Vagina (tissue), 2 donors: ENCODE measurements at regions not wholly inside any gene's neighbourhood (a gene's known extent, or its start where the extent isn't known, plus 50 kb on each side); places are given as distances from the start of the nearest gene placed in this dataset.

Experiments used
- DNase-seq, 2 donors: peaks; one replicate each; pipeline ENCODE4 v3.0.0-alpha.2; 2017; ENCODE audit errors: extremely low spot score in 2 of 2
- H3K27ac ChIP-seq: fragments of 200-600 bp; sonication (generic); one replicate; pipeline ENCODE4 v1.5.1; 2019
- H3K27me3 ChIP-seq: fragments of 200-600 bp; sonication (generic); one replicate; pipeline ENCODE4 v1.5.1; 2019
- H3K36me3 ChIP-seq, 2 donors: fragments of 200-600 bp; sonication (generic); one replicate each; pipeline ENCODE4 v1.5.1; 2017 to 2019
- H3K4me1 ChIP-seq: fragments of 200-600 bp; sonication (generic); one replicate; pipeline ENCODE4 v1.5.1; 2019
- H3K4me3 ChIP-seq, 2 donors: fragments of 200-600 bp; sonication (generic); 1 replicate in 1 of 2; 2 replicates in 1 of 2; pipeline ENCODE4 v1.5.1; 2016 to 2019
- H3K9me3 ChIP-seq: fragments of 200-600 bp; sonication (generic); one replicate; pipeline ENCODE4 v1.5.1; 2019
- CTCF ChIP-seq, 3 experiments: fragments of 450-650 bp in 2 of 3; fragments of 200-600 bp in 1 of 3; sonication (generic) in 1 of 3; IDR thresholded peaks; one replicate each; pipeline ENCODE4 v1.5.1; 2017 to 2019; ENCODE audit warnings: antibody characterized with exemption in 3 of 3, mild to moderate bottlenecking in 2 of 3, moderate library complexity in 2 of 3
- POLR2A ChIP-seq, 2 donors: fragments of 450-650 bp; IDR thresholded peaks; one replicate each; pipeline ENCODE4 v1.6.1; 2017; ENCODE audit warnings: antibody characterized with exemption in 2 of 2, mild to moderate bottlenecking in 2 of 2, moderate library complexity in 2 of 2
- POLR2AphosphoS5 ChIP-seq, 2 donors: sonication (generic); formaldehyde crosslinking; IDR thresholded peaks; one replicate each; pipeline ENCODE4 v1.9.0; 2017; ENCODE audit warnings: antibody characterized with exemption in 2 of 2, mild to moderate bottlenecking in 2 of 2, low read depth in 1 of 2; ENCODE audit not compliant: insufficient read depth in 1 of 2
- intact Hi-C: fragments of 100-400 bp; cut with DNase I; formaldehyde crosslinking; loops from one replicate; pipeline ENCODE4 v1.15.1; 2023

GRCh38 chr2:146850746-146851145 is 994.1 kb upstream of the ACVR2A start:
- intact Hi-C loops: no loop called here
- no peak overlapping the region for H3K4me3 ChIP-seq
- TF ChIP-seq CTCF (IDR thresholded peaks at IDR 0.05): no peak
- TF ChIP-seq POLR2A (IDR thresholded peaks at IDR 0.05): no peak
- no peak for TF ChIP-seq POLR2AphosphoS5 (IDR thresholded peaks at IDR 0.05; ENCODE audit: insufficient read depth in 1 of 2, low read depth in 1 of 2)
- H3K4me1 ChIP-seq: no peaks in the 10 kb centered on the region
- no peaks in the 10 kb centered on the region for H3K27me3 ChIP-seq
- no peak overlapping the region for H3K27ac ChIP-seq
- no peaks in the 10 kb centered on the region for H3K9me3 ChIP-seq
- DNase-seq: no peak
- no peaks in the 10 kb centered on the region for H3K36me3 ChIP-seq

- no peaks in the 10 kb centered on the region for H3K36me3 ChIP-seq
- H3K4me1 ChIP-seq: no peaks in the 10 kb centered on the region
- no peak overlapping the region for H3K27ac ChIP-seq
- no peaks in the 10 kb centered on the region for H3K9me3 ChIP-seq
- no peak overlapping the region for H3K4me3 ChIP-seq
- intact Hi-C loops: no loop called here
- no peaks in the 10 kb centered on the region for H3K27me3 ChIP-seq
- DNase-seq: no peak
- TF ChIP-seq POLR2AphosphoS5 (IDR thresholded peaks at IDR 0.05; ENCODE audit: insufficient read depth in 1 of 2, low read depth in 1 of 2): no peak
- TF ChIP-seq CTCF (IDR thresholded peaks at IDR 0.05): no peak
- TF ChIP-seq POLR2A (IDR thresholded peaks at IDR 0.05): no peak
These were observed 997.0 kb upstream of the ACVR2A start for GRCh38 chr2:146847846-146848245.

DNA sequence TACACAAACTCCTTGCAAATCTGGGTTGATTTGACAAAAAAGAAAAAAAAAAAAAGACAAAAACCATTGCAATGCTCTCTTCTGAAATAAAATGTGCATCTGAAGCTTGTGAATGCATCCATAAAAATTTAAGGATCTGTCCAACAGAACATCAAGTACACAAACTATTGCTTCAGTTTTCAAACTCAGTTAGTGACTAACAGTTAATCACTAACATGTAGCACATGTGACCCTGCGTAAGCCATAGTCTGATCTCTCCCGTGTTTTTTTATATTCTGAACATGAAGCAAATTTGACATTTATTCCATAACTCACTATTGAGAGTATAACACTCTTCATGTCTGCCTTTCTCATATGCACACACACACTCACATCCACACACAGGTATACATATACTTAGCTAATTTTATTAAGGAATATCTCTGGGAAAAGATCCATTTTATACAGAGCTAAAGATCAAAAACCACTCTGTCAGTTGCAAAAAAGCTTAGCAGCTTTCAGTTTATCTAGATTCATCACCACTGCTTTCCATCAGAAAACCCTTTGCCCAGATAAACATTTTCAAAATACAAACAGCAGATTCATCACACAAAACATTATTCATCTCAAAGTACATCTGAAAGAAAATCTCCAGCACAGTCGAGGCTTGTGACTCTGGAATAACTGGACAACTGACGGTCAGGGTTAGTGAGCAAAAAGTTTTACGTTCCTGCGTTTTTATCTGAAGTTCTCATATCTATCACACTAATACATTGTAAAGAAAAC is 1000.4 kb upstream of the ACVR2A start:
- DNase-seq: no peak
- Histone ChIP-seq H3K27ac (no peak overlapping the region), H3K4me3 (no peak overlapping the region), H3K27me3 (no peaks in the 10 kb centered on the region), H3K4me1 (no peaks in the 10 kb centered on the region), H3K36me3 (no peaks in the 10 kb centered on the region), H3K9me3 (no peaks in the 10 kb centered on the region)
- TF ChIP-seq POLR2AphosphoS5 (IDR thresholded peaks at IDR 0.05; ENCODE audit: insufficient read depth in 1 of 2, low read depth in 1 of 2) (no peak), CTCF (IDR thresholded peaks at IDR 0.05) (no peak), POLR2A (IDR thresholded peaks at IDR 0.05) (no peak)
- intact Hi-C loops: no loop called here

DNA sequence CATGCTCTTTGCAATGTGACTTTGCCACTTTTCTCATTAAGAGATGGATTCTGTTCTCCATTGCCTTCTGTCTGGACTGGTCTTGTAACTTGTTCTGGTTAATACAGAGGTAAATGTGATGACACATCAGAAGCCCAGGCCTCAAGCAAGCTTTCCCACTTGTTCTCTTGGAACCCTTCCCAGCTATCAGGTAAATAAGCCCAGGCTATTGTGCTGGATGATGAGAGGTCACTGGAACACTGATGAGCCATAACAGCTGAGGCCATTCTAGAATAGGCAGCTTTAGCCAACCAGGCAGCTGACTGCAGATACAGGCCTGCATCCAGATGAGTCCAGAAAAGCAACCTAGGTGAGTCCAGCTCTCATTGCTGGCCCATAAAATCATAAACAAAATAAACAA is 1007.0 kb upstream of the ACVR2A start:
- Histone ChIP-seq H3K4me3 (no peak overlapping the region), H3K36me3 (no peaks in the 10 kb centered on the region), H3K27me3 (no peaks in the 10 kb centered on the region), H3K27ac (no peak overlapping the region), H3K4me1 (no peaks in the 10 kb centered on the region), H3K9me3 (no peaks in the 10 kb centered on the region)
- intact Hi-C loops: no loop called here
- no peak for DNase-seq
- TF ChIP-seq POLR2A (IDR thresholded peaks at IDR 0.05): no peak
- no peak for TF ChIP-seq CTCF (IDR thresholded peaks at IDR 0.05)
- TF ChIP-seq POLR2AphosphoS5 (IDR thresholded peaks at IDR 0.05; ENCODE audit: insufficient read depth in 1 of 2, low read depth in 1 of 2): peak in 1 of 2 donors; percentile 11

DNA sequence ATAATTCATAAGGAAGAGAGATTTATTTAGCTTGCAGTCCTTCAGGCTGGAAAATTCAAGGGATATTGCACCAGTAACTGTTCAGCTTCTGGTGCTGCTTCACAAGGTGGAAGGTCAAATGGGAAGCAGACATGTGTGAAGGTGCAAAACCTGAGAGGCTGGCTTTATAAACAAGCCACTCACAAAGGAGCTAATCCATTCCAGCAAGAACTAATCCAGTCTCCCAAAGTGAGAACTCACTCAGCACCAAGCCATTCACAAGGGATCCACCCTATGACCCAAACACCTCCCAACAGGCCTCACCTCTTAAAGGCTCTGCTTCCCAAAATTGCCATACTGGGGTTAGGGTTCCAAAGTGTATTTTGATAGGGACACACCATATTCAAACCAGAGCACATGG is 1018.4 kb upstream of the ACVR2A start:
- H3K4me1 ChIP-seq: no peaks in the 10 kb centered on the region
- no peak for DNase-seq
- H3K36me3 ChIP-seq: no peaks in the 10 kb centered on the region
- H3K27ac ChIP-seq: no peak overlapping the region
- no peak overlapping the region for H3K4me3 ChIP-seq
- intact Hi-C loops: no loop called here
- no peak for TF ChIP-seq POLR2AphosphoS5 (IDR thresholded peaks at IDR 0.05; ENCODE audit: insufficient read depth in 1 of 2, low read depth in 1 of 2)
- no peak for TF ChIP-seq POLR2A (IDR thresholded peaks at IDR 0.05)
- TF ChIP-seq CTCF (IDR thresholded peaks at IDR 0.05): no peak
- no peaks in the 10 kb centered on the region for H3K9me3 ChIP-seq
- no peaks in the 10 kb centered on the region for H3K27me3 ChIP-seq
